GM06990 (cell line): ENCODE measurements at regions not wholly inside any gene's neighbourhood (a gene's known extent, or its start where the extent isn't known, plus 50 kb on each side); places are given as distances from the start of the nearest gene placed in this dataset.

Source experiments
- DNase-seq: peaks from one replicate; pipeline ENCODE4 v3.0.0-alpha.2; 2011; ENCODE audit not compliant: insufficient read length; ENCODE audit errors: extremely low read depth
- H3K27me3 ChIP-seq: replicated peaks from 2 replicates; pipeline ENCODE4 v1.6.0; 2011; ENCODE audit warnings: low read length; ENCODE audit not compliant: control insufficient read depth, insufficient read depth
- H3K36me3 ChIP-seq: 2 replicates; pipeline ENCODE4 v1.5.1; 2011; ENCODE audit warnings: low read length; ENCODE audit not compliant: control insufficient read depth, insufficient read depth
- H3K4me3 ChIP-seq: replicated peaks from 2 replicates; pipeline ENCODE4 v1.5.1; 2011; ENCODE audit warnings: low read depth, mild to moderate bottlenecking, control low read depth, low read length
- CTCF ChIP-seq: IDR thresholded peaks from 2 replicates; pipeline ENCODE4 v1.5.1; 2011; ENCODE audit warnings: low read length, control low read depth, mild to moderate bottlenecking, inconsistent platforms; ENCODE audit not compliant: insufficient read depth, poor library complexity, severe bottlenecking

GRCh38 chr4:188363196-188363595, 224.0 kb downstream of the TRIML1 start:
- Histone ChIP-seq H3K27me3 (no peaks in the 10 kb centered on the region), H3K36me3 (no peaks in the 10 kb centered on the region), H3K4me3 (no peak overlapping the region)
- TF ChIP-seq CTCF = no peak
- DNase-seq = no peak

GRCh38 chr4:188370777-188371176, 231.5 kb downstream of the TRIML1 start:
- no peak for TF ChIP-seq CTCF
- no peaks in the 10 kb centered on the region for H3K27me3 ChIP-seq
- DNase-seq = no peak

DNA sequence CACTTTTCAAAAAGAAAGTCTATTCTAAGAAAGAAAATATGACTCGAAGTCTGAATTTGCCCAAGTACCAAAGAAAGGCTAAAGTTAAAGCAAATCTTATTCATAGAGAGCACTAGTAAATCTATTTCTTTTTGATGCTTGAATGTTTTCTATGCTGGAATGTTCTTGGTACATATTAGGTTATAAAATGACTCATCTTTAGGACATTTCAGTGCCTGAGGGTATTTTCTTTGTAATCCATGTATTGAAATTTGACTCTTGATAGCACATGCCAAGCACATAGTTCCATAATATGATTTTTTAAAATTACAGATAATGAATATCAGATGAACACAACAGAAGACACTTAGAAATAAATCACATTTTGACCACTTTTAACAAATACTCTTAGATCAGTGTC, 232.8 kb downstream of the TRIML1 start:
- TF ChIP-seq CTCF = no peak
- no peaks in the 10 kb centered on the region for H3K36me3 ChIP-seq
- H3K27me3 ChIP-seq = no peaks in the 10 kb centered on the region
- no peak for DNase-seq
- H3K4me3 ChIP-seq = no peak overlapping the region

More at GRCh38 chr4:188370777-188371176, 231.5 kb downstream of the TRIML1 start:
- H3K4me3 ChIP-seq = no peak overlapping the region
- no peaks in the 10 kb centered on the region for H3K36me3 ChIP-seq

GRCh38 chr4:188372829-188373228, 233.6 kb downstream of the TRIML1 start:
- TF ChIP-seq CTCF = no peak
- H3K36me3 ChIP-seq = no peaks in the 10 kb centered on the region
- H3K4me3 ChIP-seq = no peak overlapping the region
- H3K27me3 ChIP-seq = no peaks in the 10 kb centered on the region
- no peak for DNase-seq

- TF ChIP-seq CTCF = no peak
- H3K36me3 ChIP-seq = no peaks in the 10 kb centered on the region
- no peaks in the 10 kb centered on the region for H3K27me3 ChIP-seq
- no peak overlapping the region for H3K4me3 ChIP-seq
- no peak for DNase-seq
These were observed 235.6 kb downstream of the TRIML1 start for GRCh38 chr4:188374871-188375270.

- H3K27me3 ChIP-seq = no peaks in the 10 kb centered on the region
- no peak for DNase-seq
- H3K4me3 ChIP-seq = no peak overlapping the region
- no peaks in the 10 kb centered on the region for H3K36me3 ChIP-seq
- TF ChIP-seq CTCF = no peak
These were observed 238.6 kb downstream of the TRIML1 start for GRCh38 chr4:188377816-188378215.
